HG02588 (cell line): ENCODE measurements at regions not wholly inside any gene's neighbourhood (a gene's known extent, or its start where the extent isn't known, plus 50 kb on each side); places are given as distances from the start of the nearest gene placed in this dataset.

Experiments used
- ATAC-seq: cut with Tn5 transposase; IDR thresholded peaks from one replicate; pipeline ENCODE4 v1.9.1; 2021; ENCODE audit warnings: mild to moderate bottlenecking, moderate library complexity; ENCODE audit not compliant: unreplicated experiment

GRCh38 chr3:24963762-24964625, 464.1 kb upstream of the RARB start:
- no peak for ATAC-seq

- no peak for ATAC-seq
Observed at GRCh38 chr3:24965706-24966385, 462.2 kb upstream of the RARB start.

- ATAC-seq = no peak
Observed at GRCh38 chr3:24968036-24968435, 460.0 kb upstream of the RARB start.

GRCh38 chr3:24972491-24972890, 455.6 kb upstream of the RARB start:
- ATAC-seq = no peak

- no peak for ATAC-seq
Observed at GRCh38 chr3:24981309-24981708, 446.8 kb upstream of the RARB start.

GRCh38 chr3:24981924-24982323, 446.1 kb upstream of the RARB start:
- no peak for ATAC-seq

DNA sequence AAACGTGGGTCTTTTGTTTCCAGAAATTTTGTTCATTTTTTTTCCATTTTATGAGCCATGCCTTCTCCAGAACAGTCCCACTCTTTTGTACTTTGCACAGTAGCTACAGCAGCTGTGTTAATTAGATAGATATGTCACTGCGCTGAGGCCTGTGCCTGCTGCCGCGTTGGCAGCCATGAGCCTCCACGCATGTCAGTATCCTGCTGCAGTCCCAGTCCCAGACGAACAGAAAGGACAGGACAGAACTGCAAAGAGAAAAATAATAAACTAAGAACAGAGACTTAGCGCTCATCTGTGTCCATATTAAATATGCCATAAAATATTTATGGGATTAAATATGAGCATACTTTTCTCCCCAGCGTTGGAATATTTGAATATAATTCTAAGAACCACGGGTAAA, 442.4 kb upstream of the RARB start:
- ATAC-seq = no peak

DNA sequence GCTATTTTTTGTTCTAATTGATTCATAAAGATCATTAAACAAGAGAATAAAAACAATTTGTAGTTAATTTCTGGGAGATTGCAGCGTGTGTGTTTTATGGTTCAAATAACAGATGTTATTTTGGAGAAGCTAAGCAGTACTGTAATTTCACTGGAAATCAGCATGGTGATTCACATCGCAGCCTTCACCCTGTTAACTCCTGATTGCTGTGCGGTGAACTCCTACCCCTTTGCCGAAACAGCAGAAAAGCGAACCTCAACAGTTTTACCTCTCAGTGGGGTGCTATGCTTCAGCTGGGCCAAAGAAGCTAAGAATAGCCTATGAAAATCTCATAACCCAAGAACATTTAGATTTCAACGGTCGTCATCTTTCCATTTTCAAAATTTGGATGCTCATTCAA, 441.5 kb upstream of the RARB start:
- ATAC-seq = no peak

DNA sequence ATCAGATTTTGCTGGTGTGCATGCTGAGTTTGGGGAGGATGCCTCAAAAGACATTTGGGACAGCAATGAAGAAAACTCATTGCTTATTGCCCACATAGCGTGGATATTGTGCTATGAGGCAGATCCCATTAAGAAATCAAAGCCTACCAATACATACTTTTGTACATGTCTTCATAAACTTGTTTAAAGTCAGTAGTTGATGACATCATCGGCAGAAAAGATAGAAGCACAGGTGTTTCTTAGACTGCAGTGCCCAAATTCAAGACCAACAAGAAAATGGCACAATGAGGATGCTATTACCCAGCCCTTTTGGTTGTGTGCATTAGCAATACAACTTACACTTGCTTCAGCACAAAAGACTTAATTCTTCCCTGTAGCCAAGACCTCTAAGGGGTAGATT, 428.7 kb upstream of the RARB start:
- ATAC-seq = no peak

DNA sequence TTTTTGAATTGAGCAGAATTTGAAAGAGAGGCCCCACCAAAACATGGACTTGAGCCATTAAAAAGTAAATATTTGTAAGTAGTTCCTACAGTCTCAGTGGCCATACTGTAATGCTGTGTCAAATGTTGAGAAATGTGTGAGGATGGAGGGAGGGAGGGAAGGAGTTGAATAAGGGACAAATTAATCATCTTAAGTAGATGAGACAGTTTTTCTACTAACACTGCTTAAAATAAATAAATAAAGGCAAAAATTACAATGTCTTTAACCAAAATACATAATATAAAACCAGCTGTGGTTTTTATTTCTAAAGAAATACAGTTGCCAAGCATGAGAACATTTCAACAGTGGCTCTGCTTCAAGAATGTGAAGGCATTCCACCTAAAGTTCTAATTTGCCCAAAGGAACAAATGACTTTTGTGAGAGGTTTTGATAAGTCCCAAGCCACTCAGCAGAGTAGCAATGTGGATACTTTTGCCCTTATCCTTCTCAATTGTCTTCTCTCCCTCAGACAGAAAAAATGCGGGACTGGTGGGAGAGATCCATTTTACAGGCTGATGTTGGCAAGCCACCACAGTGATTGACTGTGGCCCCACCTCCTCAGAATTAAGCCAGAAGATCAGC, 427.0 kb upstream of the RARB start:
- no peak for ATAC-seq

DNA sequence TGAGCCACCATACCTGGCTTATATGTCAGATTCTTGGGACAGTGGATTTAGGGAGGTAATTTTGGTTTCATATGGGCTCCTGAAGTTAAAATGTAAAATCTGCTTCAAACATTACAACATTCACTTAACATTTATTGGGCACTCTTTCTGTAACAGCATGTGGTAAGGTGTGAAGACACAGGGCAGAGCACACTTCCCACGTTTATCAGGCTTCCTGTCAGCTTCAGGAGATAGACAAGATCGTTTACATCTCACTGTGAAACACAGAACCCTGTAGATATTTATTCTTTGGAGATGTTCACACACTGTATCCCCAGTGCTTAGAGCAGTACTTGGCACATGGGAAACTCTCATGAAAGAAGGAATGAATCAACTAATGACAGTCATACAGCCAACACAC, 426.0 kb upstream of the RARB start:
- no peak for ATAC-seq

GRCh38 chr3:25007974-25008658, 419.9 kb upstream of the RARB start:
- ATAC-seq = peak; percentile 98

DNA sequence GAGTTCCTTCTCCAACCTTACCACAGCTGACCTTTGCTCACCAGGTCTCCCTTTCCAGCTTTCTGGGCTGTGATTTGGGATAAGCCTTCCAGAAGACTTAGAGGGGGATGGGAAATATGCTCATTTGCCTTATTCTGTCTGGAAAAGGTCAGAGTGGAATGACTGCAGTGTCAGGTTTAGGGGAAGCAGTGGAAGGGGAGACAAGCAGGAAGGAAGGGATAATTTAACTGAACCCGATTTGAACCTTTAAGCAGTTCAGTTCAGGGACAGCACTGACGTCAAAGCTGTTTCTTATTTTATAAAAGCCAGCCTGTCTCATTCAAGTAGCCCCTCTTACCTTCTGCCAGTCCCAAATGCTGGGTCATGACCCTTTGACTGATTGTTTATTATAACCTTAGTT, 418.4 kb upstream of the RARB start:
- no peak for ATAC-seq

- no peak for ATAC-seq
Observed at GRCh38 chr3:25015599-25015998, 412.5 kb upstream of the RARB start.

- ATAC-seq = no peak
Observed at GRCh38 chr3:25018909-25019308, 409.2 kb upstream of the RARB start.

DNA sequence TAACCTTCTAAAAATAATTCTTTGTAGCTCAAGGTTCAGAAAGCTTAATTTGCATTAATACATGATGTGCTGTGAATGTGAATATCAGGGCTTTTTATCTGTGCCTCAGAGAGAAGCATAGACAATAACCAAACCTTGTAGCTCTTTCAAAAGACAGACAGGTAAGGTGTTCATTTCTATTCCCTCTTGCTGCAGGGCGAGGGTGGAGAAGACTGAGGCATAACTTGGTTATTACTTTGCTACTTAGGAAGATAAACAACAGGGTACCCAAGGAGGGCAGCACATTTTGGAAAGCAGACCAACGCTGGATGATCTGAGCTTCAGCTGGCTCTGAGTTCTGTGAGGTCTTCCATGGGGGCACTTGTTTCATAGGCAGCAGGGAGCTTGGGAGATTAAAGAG, 408.6 kb upstream of the RARB start:
- ATAC-seq = no peak

DNA sequence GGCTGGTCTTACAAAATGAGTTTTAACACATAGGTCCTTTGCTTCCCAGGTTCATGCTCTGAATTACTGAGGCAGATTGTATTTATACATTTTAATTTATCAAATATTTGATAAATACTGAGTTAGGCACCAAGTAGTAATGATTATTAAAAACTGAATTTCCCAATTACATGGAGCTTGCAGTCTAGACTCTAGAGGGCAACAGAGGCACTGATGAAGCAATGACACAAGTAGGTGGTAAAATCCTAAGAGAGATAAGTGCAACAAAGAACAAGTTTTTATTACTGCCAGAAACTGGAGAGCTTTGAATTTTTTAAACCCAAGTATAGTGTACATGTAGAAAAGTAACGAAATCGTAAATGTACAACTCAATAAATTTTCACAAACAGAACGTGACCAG, 406.2 kb upstream of the RARB start:
- ATAC-seq = no peak

DNA sequence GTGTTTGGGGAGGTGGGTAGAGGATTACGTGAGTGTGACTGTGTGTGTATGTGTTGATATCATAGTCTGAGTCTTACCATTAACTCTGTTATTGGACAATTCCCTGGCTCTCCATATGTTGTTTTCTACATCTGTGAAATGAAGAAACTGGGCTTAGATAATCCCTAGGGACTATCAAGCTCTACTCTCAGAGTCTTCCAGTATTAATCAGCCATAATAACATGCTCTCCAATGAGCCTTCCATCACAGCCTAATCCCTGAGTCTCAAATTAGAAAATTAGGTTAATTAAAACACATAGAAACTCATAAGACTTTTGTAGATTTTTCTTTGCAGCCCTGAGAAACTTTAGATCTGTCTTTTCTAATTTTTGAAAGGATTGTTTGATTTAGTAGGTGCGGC, 404.2 kb upstream of the RARB start:
- no peak for ATAC-seq

DNA sequence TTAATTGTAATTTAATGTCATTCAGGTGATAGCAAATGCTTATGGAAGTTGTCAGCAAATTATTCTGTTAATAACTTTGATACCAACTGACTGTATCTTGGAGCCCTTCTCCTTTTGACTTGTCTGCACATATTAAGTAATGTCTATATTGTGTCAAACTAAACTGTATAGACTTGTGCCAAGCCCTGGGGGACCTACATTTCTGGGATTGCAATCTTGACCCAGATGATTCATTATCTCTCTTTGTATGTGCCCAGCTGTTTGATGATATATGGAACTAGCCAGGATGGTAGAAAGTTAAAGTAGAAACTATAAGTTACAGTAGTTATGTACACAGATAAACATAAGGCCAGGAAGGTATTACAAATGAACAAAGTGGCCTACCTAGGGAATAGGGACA, 402.8 kb upstream of the RARB start:
- ATAC-seq = no peak

GRCh38 chr3:25027650-25028049, 400.4 kb upstream of the RARB start:
- no peak for ATAC-seq

DNA sequence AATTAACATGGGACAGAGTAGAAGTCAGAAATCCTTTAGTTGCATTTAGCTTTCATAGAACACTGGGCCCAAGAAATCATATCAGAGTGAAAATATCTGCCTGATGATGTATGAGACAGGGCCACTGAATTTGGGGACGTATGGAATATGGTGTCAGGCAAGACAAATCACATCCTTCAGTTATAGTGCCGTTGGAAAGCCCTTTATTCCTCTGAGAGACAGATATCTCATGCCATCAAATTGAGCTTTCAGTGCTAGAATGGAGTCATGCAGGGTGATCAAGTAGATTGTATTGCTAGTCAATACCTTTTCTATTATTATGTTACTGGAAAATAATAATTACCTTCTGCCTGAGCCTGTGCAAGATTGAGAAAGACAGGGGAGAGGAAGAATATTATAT, 398.2 kb upstream of the RARB start:
- ATAC-seq = no peak

DNA sequence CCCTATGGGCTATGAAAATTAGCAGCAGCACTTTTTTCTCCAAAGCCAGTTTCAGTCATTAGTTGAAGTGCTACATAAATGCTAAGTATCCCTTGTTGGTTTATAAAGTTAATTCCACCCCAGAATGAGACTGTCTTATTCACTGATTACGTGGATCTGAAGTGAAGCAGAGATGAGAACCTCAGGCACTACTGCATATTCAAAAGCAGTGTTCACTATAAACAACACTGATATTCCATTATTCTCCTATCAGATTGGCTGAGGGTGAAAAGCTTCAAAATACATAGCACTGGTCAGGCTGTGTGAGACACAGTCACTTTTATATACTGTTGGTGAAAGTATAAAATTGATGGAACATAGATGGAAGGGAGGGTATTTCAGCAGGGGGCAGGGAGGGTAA, 395.7 kb upstream of the RARB start:
- ATAC-seq = no peak
